Stomach (tissue), 8 donors: ENCODE measurements at regions not wholly inside any gene's neighbourhood (a gene's known extent, or its start where the extent isn't known, plus 50 kb on each side); places are given as distances from the start of the nearest gene placed in this dataset.

ENCODE experiments used
- DNase-seq, 2 donors: peaks; one replicate each; pipeline versions ENCODE4 v3.0.0 to v3.0.0-alpha.2; 2013 to 2019
- H3K27ac ChIP-seq, 5 donors: fragments of 200-600 bp in 4 of 5; sonication (generic) in 4 of 5; one replicate each; pipeline ENCODE4 v1.5.1; 2013 to 2019; ENCODE audit warnings: mild to moderate bottlenecking in 1 of 5, moderate library complexity in 1 of 5
- H3K27me3 ChIP-seq, 3 donors: fragments of 200-600 bp; sonication (generic); one replicate each; pipeline ENCODE4 v1.5.1; 2017 to 2019; ENCODE audit warnings: mixed run types in 1 of 3
- H3K36me3 ChIP-seq, 4 donors: fragments of 200-600 bp; sonication (generic); 1 replicate in 3 of 4; 2 replicates in 1 of 4; pipeline ENCODE4 v1.5.1; 2016 to 2019
- H3K4me1 ChIP-seq, 4 donors: fragments of 200-600 bp; sonication (generic); one replicate each; pipeline ENCODE4 v1.5.1; 2016 to 2019
- H3K4me3 ChIP-seq, 4 donors: fragments of 200-600 bp; sonication (generic) in 3 of 4; one replicate each; pipeline ENCODE4 v1.5.1; 2016 to 2019; ENCODE audit warnings: mild to moderate bottlenecking in 1 of 4
- H3K9me3 ChIP-seq, 4 donors: fragments of 200-600 bp; sonication (generic); one replicate each; pipeline ENCODE4 v1.5.1; 2016 to 2019
- EP300 ChIP-seq: sonication (generic); formaldehyde crosslinking; IDR thresholded peaks from one replicate; pipeline ENCODE4 v1.6.1; 2017; ENCODE audit warnings: antibody characterized with exemption
- POLR2A ChIP-seq, 4 donors: fragments of 450-650 bp; IDR thresholded peaks; one replicate each; pipeline ENCODE4 v1.6.1; 2016; ENCODE audit warnings: antibody characterized with exemption in 4 of 4, control low read depth in 2 of 4, mild to moderate bottlenecking in 1 of 4, moderate library complexity in 1 of 4
- POLR2AphosphoS5 ChIP-seq, 3 donors: sonication (generic); formaldehyde crosslinking; IDR thresholded peaks; one replicate each; pipeline ENCODE4 v1.6.1; 2016; ENCODE audit warnings: antibody characterized with exemption in 3 of 3
- WGBS, 5 donors: extraction: QIAGEN DNeasy Blood & Tissue Kit in 3 of 5; methylation state at CpG; one replicate each; pipeline versions ENCODE4 v1.1.5 to v1.1.7; 2013 to 2018; 5-methylcytosine and 5-hydroxymethylcytosine counted together
- intact Hi-C: fragments of 100-400 bp; cut with DNase I; formaldehyde crosslinking; loops from one replicate; pipeline ENCODE4 v1.15.1; 2023; ENCODE audit warnings: low total_unique reads
- TF ChIP-seq, protein P1 (sequence below), 7 experiments: fragments of 450-650 bp in 4 of 7; fragments of 200-600 bp in 3 of 7; sonication (generic) in 3 of 7; IDR thresholded peaks; one replicate each; pipeline ENCODE4 v1.5.1; 2016 to 2019; ENCODE audit warnings: antibody characterized with exemption in 7 of 7, control low read depth in 2 of 7, mild to moderate bottlenecking in 1 of 7
- donor health status: healthy with polysubstance abuse.
- donor health status: Bipolar disorder and iron deficiency.
- donor health status: healthy.

DNA sequence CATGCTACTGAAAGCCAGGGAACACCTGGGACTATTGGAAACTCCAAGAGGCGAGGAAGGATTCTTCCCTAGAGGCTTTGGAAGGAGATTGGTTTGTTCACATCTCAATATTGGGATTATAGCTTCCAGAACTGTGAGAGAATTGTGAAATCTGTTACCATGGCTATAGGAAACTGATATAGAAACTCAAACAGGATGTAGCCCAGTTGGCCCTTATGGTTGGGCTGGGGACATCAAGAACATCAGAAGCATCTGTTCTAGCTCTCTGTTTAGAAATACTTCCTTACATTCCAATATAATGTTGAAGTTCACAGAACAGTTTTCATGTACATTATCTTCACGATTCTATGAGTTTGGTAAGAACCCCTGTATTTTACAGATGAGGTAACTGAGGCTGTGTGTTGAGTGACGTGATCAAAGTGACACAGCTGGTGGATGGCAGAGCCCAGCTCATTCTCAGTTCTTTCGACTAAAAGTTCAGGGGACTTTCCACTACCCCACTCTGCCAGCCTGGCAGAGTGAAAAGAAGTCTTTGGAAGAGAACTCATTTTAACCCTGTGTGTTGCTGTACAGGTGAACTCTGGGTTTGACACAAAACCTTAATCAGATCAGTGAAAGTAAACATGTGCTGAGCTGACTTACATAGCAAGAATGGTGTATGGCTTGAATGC lies 183.0 kb downstream of the GBA3 start:
- intact Hi-C loops = no loop called here
- Histone ChIP-seq H3K27me3 (no peaks in the 10 kb centered on the region), H3K4me3 (no peak overlapping the region), H3K9me3 (no peaks in the 10 kb centered on the region), H3K4me1 (no peaks in the 10 kb centered on the region), H3K27ac (no peak overlapping the region), H3K36me3 (no peaks in the 10 kb centered on the region)
- WGBS, 5 donors = 75 to 80% (median 76%) methylated on average over 4 of the region's 4 CpGs
- no peak for TF ChIP-seq POLR2AphosphoS5 (IDR thresholded peaks at IDR 0.05)
- TF ChIP-seq, protein P1, sequence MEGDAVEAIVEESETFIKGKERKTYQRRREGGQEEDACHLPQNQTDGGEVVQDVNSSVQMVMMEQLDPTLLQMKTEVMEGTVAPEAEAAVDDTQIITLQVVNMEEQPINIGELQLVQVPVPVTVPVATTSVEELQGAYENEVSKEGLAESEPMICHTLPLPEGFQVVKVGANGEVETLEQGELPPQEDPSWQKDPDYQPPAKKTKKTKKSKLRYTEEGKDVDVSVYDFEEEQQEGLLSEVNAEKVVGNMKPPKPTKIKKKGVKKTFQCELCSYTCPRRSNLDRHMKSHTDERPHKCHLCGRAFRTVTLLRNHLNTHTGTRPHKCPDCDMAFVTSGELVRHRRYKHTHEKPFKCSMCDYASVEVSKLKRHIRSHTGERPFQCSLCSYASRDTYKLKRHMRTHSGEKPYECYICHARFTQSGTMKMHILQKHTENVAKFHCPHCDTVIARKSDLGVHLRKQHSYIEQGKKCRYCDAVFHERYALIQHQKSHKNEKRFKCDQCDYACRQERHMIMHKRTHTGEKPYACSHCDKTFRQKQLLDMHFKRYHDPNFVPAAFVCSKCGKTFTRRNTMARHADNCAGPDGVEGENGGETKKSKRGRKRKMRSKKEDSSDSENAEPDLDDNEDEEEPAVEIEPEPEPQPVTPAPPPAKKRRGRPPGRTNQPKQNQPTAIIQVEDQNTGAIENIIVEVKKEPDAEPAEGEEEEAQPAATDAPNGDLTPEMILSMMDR (IDR thresholded peaks at IDR 0.05) = no peak
- TF ChIP-seq EP300 = no peak
- TF ChIP-seq POLR2A (IDR thresholded peaks at IDR 0.05) = no peak
- no peak for DNase-seq

DNA sequence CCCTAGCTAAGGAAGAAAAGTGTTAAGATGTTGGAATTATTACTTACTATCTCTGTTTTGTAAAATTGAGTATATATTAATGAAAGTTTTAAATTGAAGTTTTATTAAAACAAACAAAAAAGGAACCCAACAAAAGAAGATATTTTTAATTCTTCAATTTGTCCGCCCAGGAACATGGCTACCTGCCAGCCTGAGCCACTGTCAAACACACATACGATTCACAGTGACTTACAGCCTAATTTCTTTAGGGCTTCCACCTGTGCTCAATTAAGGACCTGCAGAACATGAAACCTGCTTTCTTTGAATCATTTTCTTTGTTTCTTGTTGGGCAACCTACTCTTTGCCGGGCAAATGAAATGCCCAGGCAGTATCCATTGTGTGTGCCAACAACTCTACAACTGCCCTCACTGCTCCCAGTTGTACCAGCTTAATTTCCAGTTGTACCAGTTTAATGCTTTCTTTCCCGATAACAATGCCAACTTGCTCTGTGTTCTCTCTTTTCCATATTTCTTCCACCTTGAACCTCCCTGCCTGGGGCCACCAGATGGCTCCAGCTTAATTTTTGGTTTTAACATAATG lies 181.7 kb downstream of the GBA3 start:
- H3K4me1 ChIP-seq = no peaks in the 10 kb centered on the region
- WGBS, 5 donors = 73 to 85% (median 79%) methylated on average over 4 of the region's 4 CpGs
- H3K27me3 ChIP-seq = no peaks in the 10 kb centered on the region
- intact Hi-C loops = no loop called here
- no peak overlapping the region for H3K27ac ChIP-seq
- TF ChIP-seq POLR2AphosphoS5 (IDR thresholded peaks at IDR 0.05) (no peak), POLR2A (IDR thresholded peaks at IDR 0.05) (no peak), EP300 (no peak)
- TF ChIP-seq, protein P1 (IDR thresholded peaks at IDR 0.05) = no peak
- H3K36me3 ChIP-seq = no peaks in the 10 kb centered on the region
- H3K4me3 ChIP-seq = no peak overlapping the region
- no peaks in the 10 kb centered on the region for H3K9me3 ChIP-seq
- no peak for DNase-seq

DNA sequence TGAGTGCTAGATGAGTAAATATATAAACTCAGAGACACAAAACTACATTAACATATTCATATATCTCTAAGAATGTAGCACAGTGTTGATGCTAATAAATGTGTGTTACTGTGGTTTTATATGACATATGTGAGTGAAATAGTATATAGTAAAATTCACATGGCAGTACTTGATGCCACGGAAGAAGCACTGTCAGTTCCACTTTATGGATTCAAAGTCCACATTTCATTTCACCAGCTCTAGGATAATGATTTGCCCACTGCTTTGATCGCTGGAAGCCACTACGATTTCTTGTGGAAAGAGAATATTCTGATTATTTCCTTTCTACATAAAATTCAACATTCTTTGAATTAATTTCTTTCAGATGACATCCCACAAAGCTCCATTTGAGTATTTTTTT lies 181.2 kb downstream of the GBA3 start:
- WGBS, 5 donors = 79 to 94% (median 90%) methylated on average over 3 of the region's 3 CpGs
- TF ChIP-seq, protein P1 (IDR thresholded peaks at IDR 0.05) = no peak
- TF ChIP-seq EP300 = no peak
- TF ChIP-seq POLR2AphosphoS5 (IDR thresholded peaks at IDR 0.05) = no peak
- TF ChIP-seq POLR2A (IDR thresholded peaks at IDR 0.05) = no peak
- Histone ChIP-seq H3K9me3 (no peaks in the 10 kb centered on the region), H3K4me1 (no peaks in the 10 kb centered on the region), H3K27me3 (no peaks in the 10 kb centered on the region), H3K4me3 (no peak overlapping the region), H3K36me3 (no peaks in the 10 kb centered on the region), H3K27ac (no peak overlapping the region)
- DNase-seq = no peak
- intact Hi-C loops = no loop called here

DNA sequence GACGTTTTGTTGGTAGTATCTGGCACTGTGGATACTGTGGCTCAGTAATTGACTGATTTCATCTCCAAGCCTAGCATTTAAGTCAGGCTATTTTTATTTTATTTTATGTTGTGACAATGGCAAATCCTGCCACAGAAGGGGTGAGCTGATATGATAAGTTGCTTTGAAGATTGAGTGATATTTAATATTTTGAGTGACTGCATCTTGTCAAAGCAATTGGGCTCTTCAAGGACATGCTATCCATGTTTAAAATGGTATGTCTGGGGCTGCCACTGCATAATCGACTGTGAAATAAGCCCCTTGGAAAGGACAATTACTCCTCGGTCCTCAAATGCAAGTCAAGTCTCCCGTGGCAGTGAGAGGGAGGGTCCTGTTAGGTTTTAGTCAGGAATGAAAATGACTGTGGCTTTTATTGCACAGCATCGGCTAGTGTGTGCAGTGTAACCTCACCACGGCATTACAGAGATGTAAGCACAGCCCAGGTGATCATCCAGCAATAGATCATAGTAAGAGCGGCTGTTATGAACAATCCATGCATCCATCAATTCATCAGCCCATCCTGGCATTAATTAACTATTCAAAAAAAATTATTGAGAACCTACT lies 178.2 kb downstream of the GBA3 start:
- TF ChIP-seq EP300 = no peak
- TF ChIP-seq, protein P1 (IDR thresholded peaks at IDR 0.05) = no peak
- no peaks in the 10 kb centered on the region for H3K4me1 ChIP-seq
- no peak overlapping the region for H3K27ac ChIP-seq
- no peak for DNase-seq
- no peak overlapping the region for H3K4me3 ChIP-seq
- no peaks in the 10 kb centered on the region for H3K36me3 ChIP-seq
- 63 to 75% (median 75%) methylated on average over 7 of the region's 7 CpGs for WGBS, 5 donors
- H3K9me3 ChIP-seq = no peaks in the 10 kb centered on the region
- intact Hi-C loops = no loop called here
- no peaks in the 10 kb centered on the region for H3K27me3 ChIP-seq
